ENCODE measurements at regions not wholly inside any gene's neighbourhood (a gene's known extent, or its start where the extent isn't known, plus 50 kb on each side); places are given as distances from the start of the nearest gene placed in this dataset.

GRCh38 chr9:81847181-81847915 is 80.9 kb upstream of the SPATA31D4 start:
- no peak for DNase-seq

GRCh38 chr9:81848472-81848871 is 79.8 kb upstream of the SPATA31D4 start:
- peak; percentile 49 for DNase-seq

- no peak for DNase-seq
Measured at GRCh38 chr9:81849631-81850259, 78.5 kb upstream of the SPATA31D4 start.

- no peak for DNase-seq
Measured at GRCh38 chr9:81850724-81851123, 77.5 kb upstream of the SPATA31D4 start.

GRCh38 chr9:81851340-81851739 is 76.9 kb upstream of the SPATA31D4 start:
- no peak for DNase-seq

- DNase-seq: no peak
Measured at GRCh38 chr9:81852820-81853219, 75.4 kb upstream of the SPATA31D4 start.

GRCh38 chr9:81855538-81855937 is 72.7 kb upstream of the SPATA31D4 start:
- DNase-seq: no peak

- DNase-seq: no peak
Measured at GRCh38 chr9:81858657-81859430, 69.4 kb upstream of the SPATA31D4 start.

GRCh38 chr9:81860581-81860980 is 67.6 kb upstream of the SPATA31D4 start:
- no peak for DNase-seq

- no peak for DNase-seq
Measured at GRCh38 chr9:81861644-81862043, 66.6 kb upstream of the SPATA31D4 start.

- no peak for DNase-seq
Measured at GRCh38 chr9:81868145-81868544, 60.1 kb upstream of the SPATA31D4 start.

- no peak for DNase-seq
Measured at GRCh38 chr9:81871695-81872094, 56.5 kb upstream of the SPATA31D4 start.

GRCh38 chr9:81874250-81874649 is 54.0 kb upstream of the SPATA31D4 start:
- DNase-seq: no peak

- DNase-seq: peak; percentile 70
Measured at GRCh38 chr9:81874931-81875330, 53.3 kb upstream of the SPATA31D4 start.

- no peak for DNase-seq
Measured at GRCh38 chr9:81877047-81877446, 51.2 kb upstream of the SPATA31D4 start.

Data from left kidney (tissue), 1 donor.